ENCODE measurements at regions not wholly inside any gene's neighbourhood (a gene's known extent, or its start where the extent isn't known, plus 50 kb on each side); places are given as distances from the start of the nearest gene placed in this dataset.

DNA sequence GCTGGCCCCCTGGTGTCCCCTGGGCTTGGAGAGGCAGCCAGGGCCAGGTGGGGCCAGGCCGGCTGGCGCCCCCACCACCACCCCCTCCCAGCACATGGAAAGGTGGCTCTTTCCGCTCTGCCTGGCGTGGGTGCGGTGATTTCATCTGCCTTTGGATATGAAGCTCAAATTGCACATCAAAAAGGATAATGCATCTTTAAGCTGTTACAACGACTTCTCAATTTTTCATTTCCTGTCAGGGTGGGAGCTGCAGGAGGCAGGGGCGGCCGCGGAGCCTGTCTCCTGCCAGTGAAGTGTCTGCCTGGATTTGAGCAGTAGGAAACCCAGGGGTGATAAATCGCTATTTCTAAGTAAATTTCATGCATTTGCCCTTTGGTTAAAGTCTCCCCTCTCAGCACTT is 169.2 kb upstream of the MVB12B start:
- TF ChIP-seq EZH2 (IDR thresholded peaks at IDR 0.05): no peak
- no peak for TF ChIP-seq POLR2AphosphoS5 (IDR thresholded peaks at IDR 0.05; ENCODE audit: borderline replicate concordance, low read depth, low read length)
- TF ChIP-seq FOXP2 (optimal IDR thresholded peaks at IDR 0.05; ENCODE audit: control extremely low read depth, extremely low read length, insufficient read depth): no peak

Measured in SK-N-MC (cell line).